SU-DHL-6 (cell line): ENCODE measurements at regions not wholly inside any gene's neighbourhood (a gene's known extent, or its start where the extent isn't known, plus 50 kb on each side); places are given as distances from the start of the nearest gene placed in this dataset.

Experiments
- H2AFZ ChIP-seq: fragments of 200-600 bp; sonication (generic); 2 replicates; pipeline ENCODE4 v1.6.1; 2014; ENCODE audit warnings: low read depth, mild to moderate bottlenecking, moderate library complexity, mixed read lengths, antibody characterized with exemption, low read length; ENCODE audit not compliant: severe bottlenecking
- H3F3A ChIP-seq: fragments of 200-600 bp; shearing (Covaris generic); 2 replicates; pipeline ENCODE4 v1.6.0; 2016; ENCODE audit warnings: antibody characterized with exemption, mild to moderate bottlenecking; ENCODE audit not compliant: insufficient read depth
- H3K27ac ChIP-seq: fragments of 200-600 bp; sonication (generic); 2 replicates; pipeline ENCODE4 v1.5.1; 2016; ENCODE audit warnings: low read depth, mild to moderate bottlenecking, low read length, moderate library complexity, mixed read lengths
- H3K27me3 ChIP-seq: fragments of 200-600 bp; sonication (generic), shearing (Covaris generic); 2 replicates; pipeline ENCODE4 v1.6.0; 2014; ENCODE audit warnings: mild to moderate bottlenecking, low read length
- H3K36me3 ChIP-seq: fragments of 200-600 bp; sonication (generic); 2 replicates; pipeline ENCODE4 v1.6.1; 2014; ENCODE audit warnings: mild to moderate bottlenecking, low read length, mixed read lengths
- H3K4me2 ChIP-seq: fragments of 300-600, 200-600 bp; shearing (Covaris generic), sonication (generic); 2 replicates; pipeline ENCODE4 v1.6.0; 2014; ENCODE audit warnings: low read length, low read depth, mild to moderate bottlenecking; ENCODE audit not compliant: poor library complexity, severe bottlenecking
- H3K4me3 ChIP-seq: fragments of 200-600 bp; sonication (generic); 2 replicates; pipeline ENCODE4 v1.5.1; 2014; ENCODE audit warnings: antibody characterized with exemption, low read length, mild to moderate bottlenecking, mixed read lengths; ENCODE audit not compliant: insufficient read depth, poor library complexity, severe bottlenecking
- H3K79me2 ChIP-seq: fragments of 200-600 bp; sonication (generic); 2 replicates; pipeline ENCODE4 v1.6.1; 2014; ENCODE audit warnings: mild to moderate bottlenecking, low read length, moderate library complexity; ENCODE audit not compliant: insufficient read depth
- H3K9ac ChIP-seq: fragments of 200-600 bp; sonication (generic); 2 replicates; pipeline ENCODE4 v1.7.0; 2014; ENCODE audit warnings: mild to moderate bottlenecking, low read length
- H3K9me2 ChIP-seq: fragments of 200-600 bp; sonication (generic); replicated peaks from 2 replicates; pipeline ENCODE4 v1.6.1; 2014; ENCODE audit warnings: low read length; ENCODE audit not compliant: insufficient read depth
- H3K9me3 ChIP-seq: fragments of 200-600 bp; sonication (generic); 2 replicates; pipeline ENCODE4 v1.6.1; 2014; ENCODE audit warnings: low read length, mixed read lengths; ENCODE audit not compliant: insufficient read depth
- H4K20me1 ChIP-seq: fragments of 200-600 bp; sonication (generic); 2 replicates; pipeline ENCODE4 v1.6.1; 2014; ENCODE audit warnings: low read depth, mild to moderate bottlenecking, antibody characterized with exemption, low read length, moderate library complexity, mixed read lengths
- EZH2phosphoT487 ChIP-seq: fragments of 200-600 bp; sonication (generic), shearing (Covaris generic); conservative IDR thresholded peaks from 2 replicates; pipeline ENCODE4 v1.6.1; 2018; ENCODE audit warnings: mild to moderate bottlenecking, antibody characterized with exemption, low read length, moderate library complexity, mixed read lengths
- TF ChIP-seq, protein P1 (sequence below): fragments of 200-600 bp; sonication (generic); IDR thresholded peaks from one replicate; pipeline ENCODE4 v1.5.1; 2017; ENCODE audit warnings: antibody characterized with exemption, mild to moderate bottlenecking, low read length, moderate library complexity; ENCODE audit not compliant: insufficient read depth, poor library complexity, severe bottlenecking

GRCh38 chr14:76577090-76577489 is 184.2 kb upstream of the VASH1 start:
- Histone ChIP-seq H3K9ac (no peak overlapping the region), H3K4me3 (no peak overlapping the region), H3K36me3 (no peaks in the 10 kb centered on the region), H3K4me2 (no peak overlapping the region), H3F3A (no peaks in the 10 kb centered on the region), H3K9me3 (no peaks in the 10 kb centered on the region), H3K27me3 (no peaks in the 10 kb centered on the region), H3K27ac (no peak overlapping the region), H3K79me2 (no peaks in the 10 kb centered on the region), H3K9me2 (no peaks in the 10 kb centered on the region), H2AFZ (no peak overlapping the region), H4K20me1 (no peaks in the 10 kb centered on the region)
- TF ChIP-seq, protein P1, sequence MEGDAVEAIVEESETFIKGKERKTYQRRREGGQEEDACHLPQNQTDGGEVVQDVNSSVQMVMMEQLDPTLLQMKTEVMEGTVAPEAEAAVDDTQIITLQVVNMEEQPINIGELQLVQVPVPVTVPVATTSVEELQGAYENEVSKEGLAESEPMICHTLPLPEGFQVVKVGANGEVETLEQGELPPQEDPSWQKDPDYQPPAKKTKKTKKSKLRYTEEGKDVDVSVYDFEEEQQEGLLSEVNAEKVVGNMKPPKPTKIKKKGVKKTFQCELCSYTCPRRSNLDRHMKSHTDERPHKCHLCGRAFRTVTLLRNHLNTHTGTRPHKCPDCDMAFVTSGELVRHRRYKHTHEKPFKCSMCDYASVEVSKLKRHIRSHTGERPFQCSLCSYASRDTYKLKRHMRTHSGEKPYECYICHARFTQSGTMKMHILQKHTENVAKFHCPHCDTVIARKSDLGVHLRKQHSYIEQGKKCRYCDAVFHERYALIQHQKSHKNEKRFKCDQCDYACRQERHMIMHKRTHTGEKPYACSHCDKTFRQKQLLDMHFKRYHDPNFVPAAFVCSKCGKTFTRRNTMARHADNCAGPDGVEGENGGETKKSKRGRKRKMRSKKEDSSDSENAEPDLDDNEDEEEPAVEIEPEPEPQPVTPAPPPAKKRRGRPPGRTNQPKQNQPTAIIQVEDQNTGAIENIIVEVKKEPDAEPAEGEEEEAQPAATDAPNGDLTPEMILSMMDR = no peak
- no peak for TF ChIP-seq EZH2phosphoT487

DNA sequence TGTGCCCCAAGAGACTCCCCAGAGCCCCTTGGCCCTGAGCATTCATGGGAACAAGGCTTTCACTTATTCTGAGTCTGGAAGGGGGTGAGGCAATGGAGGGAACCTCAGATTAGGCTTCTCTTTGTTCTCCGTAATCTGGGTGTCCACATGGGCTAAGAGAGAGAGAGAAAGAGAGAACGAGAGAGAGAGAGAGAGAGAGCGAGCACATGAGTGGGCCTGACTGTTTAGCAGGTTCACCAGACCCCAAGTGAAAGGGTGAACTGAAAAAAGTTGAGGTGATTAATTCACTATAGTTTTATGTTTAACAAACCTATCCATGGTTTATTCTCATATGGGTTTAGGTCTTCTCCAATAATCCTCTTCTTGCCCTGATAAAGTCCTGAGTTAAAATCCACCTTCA is 183.4 kb upstream of the VASH1 start:
- no peak overlapping the region for H3K4me2 ChIP-seq
- H3K9me2 ChIP-seq = no peaks in the 10 kb centered on the region
- H3K36me3 ChIP-seq = no peaks in the 10 kb centered on the region
- H3K9me3 ChIP-seq = no peaks in the 10 kb centered on the region
- no peaks in the 10 kb centered on the region for H4K20me1 ChIP-seq
- H3K4me3 ChIP-seq = no peak overlapping the region
- H2AFZ ChIP-seq = no peak overlapping the region
- H3F3A ChIP-seq = no peaks in the 10 kb centered on the region
- no peak overlapping the region for H3K9ac ChIP-seq
- no peak for TF ChIP-seq EZH2phosphoT487
- TF ChIP-seq, protein P1 = no peak
- no peaks in the 10 kb centered on the region for H3K27me3 ChIP-seq
- no peak overlapping the region for H3K27ac ChIP-seq
- no peaks in the 10 kb centered on the region for H3K79me2 ChIP-seq

DNA sequence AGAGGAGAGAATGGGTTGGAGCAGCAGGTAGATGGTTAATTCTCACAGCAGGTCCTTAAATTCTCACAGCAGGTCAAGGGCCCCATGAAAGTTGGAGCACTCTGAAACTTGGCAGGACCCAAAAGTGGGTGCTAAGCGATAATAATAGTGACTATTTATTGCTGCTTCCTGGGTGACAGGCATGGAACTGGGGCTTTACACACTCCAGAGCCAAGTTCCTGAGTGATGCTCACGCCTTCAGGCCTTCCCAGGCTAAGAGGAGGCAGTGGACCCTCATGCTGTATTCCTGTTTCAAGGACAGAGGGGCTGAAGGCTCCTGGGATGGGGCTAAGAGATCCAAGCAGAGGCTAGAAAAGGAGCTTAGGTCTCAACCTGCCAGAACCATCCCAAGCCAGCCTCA is 180.9 kb upstream of the VASH1 start:
- no peak overlapping the region for H2AFZ ChIP-seq
- no peak overlapping the region for H3K4me3 ChIP-seq
- H3K79me2 ChIP-seq = no peaks in the 10 kb centered on the region
- TF ChIP-seq, protein P1 = no peak
- TF ChIP-seq EZH2phosphoT487 = no peak
- H3K27ac ChIP-seq = no peak overlapping the region
- no peak overlapping the region for H3K4me2 ChIP-seq
- H3F3A ChIP-seq = no peaks in the 10 kb centered on the region
- H3K36me3 ChIP-seq = no peaks in the 10 kb centered on the region
- H3K27me3 ChIP-seq = no peaks in the 10 kb centered on the region
- no peak overlapping the region for H3K9ac ChIP-seq
- no peaks in the 10 kb centered on the region for H4K20me1 ChIP-seq
- no peaks in the 10 kb centered on the region for H3K9me3 ChIP-seq
- H3K9me2 ChIP-seq = no peaks in the 10 kb centered on the region

DNA sequence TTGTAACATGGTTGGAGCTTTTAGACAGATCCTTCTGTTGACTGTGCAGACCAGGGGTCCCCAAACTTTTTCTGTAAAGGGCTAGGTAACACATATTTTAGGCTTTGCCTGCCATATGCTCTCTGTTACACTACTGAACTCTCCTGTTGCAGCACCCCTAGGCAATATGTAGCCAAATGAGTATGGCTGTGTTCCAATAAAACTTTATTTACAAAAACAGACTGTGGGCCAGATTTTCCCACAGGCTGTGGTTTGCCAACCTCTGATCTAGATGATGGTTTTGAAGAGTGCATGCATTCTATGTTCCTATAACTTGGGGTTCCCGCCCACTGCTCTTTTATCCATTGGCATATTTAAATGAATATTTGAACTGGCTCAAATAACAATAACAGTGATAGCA is 180.3 kb upstream of the VASH1 start:
- H4K20me1 ChIP-seq = no peaks in the 10 kb centered on the region
- H3K4me2 ChIP-seq = no peak overlapping the region
- H3K79me2 ChIP-seq = no peaks in the 10 kb centered on the region
- no peak for TF ChIP-seq EZH2phosphoT487
- TF ChIP-seq, protein P1 = no peak
- no peaks in the 10 kb centered on the region for H3K9me3 ChIP-seq
- no peak overlapping the region for H3K27ac ChIP-seq
- no peak overlapping the region for H2AFZ ChIP-seq
- H3K27me3 ChIP-seq = no peaks in the 10 kb centered on the region
- H3K4me3 ChIP-seq = no peak overlapping the region
- H3K9me2 ChIP-seq = no peaks in the 10 kb centered on the region
- H3K36me3 ChIP-seq = no peaks in the 10 kb centered on the region
- no peaks in the 10 kb centered on the region for H3F3A ChIP-seq
- H3K9ac ChIP-seq = no peak overlapping the region
